ENCODE measurements at regions not wholly inside any gene's neighbourhood (a gene's known extent, or its start where the extent isn't known, plus 50 kb on each side); places are given as distances from the start of the nearest gene placed in this dataset.

DNA sequence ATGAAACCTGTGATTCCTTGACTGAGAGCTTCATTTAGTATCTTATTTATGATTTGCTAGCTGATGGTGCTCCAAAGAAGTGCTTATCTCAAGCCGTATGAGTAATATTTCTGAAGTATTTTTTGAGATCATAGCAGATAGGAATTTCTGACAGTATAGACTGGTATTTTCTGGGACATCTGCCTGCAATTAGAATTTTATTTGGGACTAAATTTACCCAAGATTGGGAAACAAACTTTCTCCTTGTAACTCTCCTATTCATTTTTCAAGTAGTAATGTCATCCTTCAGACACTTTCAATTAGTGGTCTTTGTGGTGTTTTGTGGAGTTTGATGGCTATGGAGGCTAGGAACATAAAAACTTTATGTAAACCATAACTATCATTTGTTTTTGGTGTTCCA, 597.2 kb upstream of the ZP4 start:
- Histone ChIP-seq H3K9me3 (ENCODE audit: insufficient read depth, low read length) (no peaks in the 10 kb centered on the region), H4K20me1 (ENCODE audit: low read depth, low read length) (no peaks in the 10 kb centered on the region), H3K4me3 (ENCODE audit: insufficient read depth, low read length, poor library complexity, severe bottlenecking) (no peak overlapping the region), H3K27ac (ENCODE audit: low read depth, low read length) (no peak overlapping the region), H2AFZ (ENCODE audit: low read depth, low read length, severe bottlenecking) (no peak overlapping the region), H3K36me3 (ENCODE audit: low read length) (no peaks in the 10 kb centered on the region), H3K9ac (ENCODE audit: low read length) (no peak overlapping the region), H3K27me3 (ENCODE audit: low read length) (no peaks in the 10 kb centered on the region), H3F3A (ENCODE audit: insufficient read depth) (no peaks in the 10 kb centered on the region), H3K4me2 (ENCODE audit: low read depth, low read length, poor library complexity, severe bottlenecking) (no peak overlapping the region), H3K79me2 (ENCODE audit: insufficient read depth, low read length) (no peaks in the 10 kb centered on the region), H3K9me2 (replicated peaks; ENCODE audit: insufficient read depth, low read length) (no peaks in the 10 kb centered on the region)
- TF ChIP-seq, protein P1, sequence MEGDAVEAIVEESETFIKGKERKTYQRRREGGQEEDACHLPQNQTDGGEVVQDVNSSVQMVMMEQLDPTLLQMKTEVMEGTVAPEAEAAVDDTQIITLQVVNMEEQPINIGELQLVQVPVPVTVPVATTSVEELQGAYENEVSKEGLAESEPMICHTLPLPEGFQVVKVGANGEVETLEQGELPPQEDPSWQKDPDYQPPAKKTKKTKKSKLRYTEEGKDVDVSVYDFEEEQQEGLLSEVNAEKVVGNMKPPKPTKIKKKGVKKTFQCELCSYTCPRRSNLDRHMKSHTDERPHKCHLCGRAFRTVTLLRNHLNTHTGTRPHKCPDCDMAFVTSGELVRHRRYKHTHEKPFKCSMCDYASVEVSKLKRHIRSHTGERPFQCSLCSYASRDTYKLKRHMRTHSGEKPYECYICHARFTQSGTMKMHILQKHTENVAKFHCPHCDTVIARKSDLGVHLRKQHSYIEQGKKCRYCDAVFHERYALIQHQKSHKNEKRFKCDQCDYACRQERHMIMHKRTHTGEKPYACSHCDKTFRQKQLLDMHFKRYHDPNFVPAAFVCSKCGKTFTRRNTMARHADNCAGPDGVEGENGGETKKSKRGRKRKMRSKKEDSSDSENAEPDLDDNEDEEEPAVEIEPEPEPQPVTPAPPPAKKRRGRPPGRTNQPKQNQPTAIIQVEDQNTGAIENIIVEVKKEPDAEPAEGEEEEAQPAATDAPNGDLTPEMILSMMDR (IDR thresholded peaks at IDR 0.05; ENCODE audit: insufficient read depth, low read length, poor library complexity, severe bottlenecking), result no peak
- TF ChIP-seq EZH2phosphoT487 (conservative IDR thresholded peaks at IDR 0.05; ENCODE audit: low read length), result no peak

DNA sequence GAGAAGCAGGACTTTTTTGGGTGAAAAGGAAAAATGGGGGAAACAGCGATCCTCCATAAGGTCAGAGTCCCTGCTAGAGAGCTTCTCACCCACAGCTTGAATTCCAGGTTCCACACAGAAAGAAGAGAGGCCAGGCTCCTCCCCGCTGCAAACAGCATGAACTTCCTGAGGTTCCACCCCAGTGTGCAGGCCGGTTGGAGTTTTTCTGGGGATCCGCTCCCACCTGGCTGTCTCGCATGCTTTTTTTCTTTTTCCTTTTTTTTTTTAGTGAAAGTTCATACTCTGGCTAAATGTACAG, 595.1 kb upstream of the ZP4 start:
- Histone ChIP-seq H3K4me2 (ENCODE audit: low read depth, low read length, poor library complexity, severe bottlenecking) (no peak overlapping the region), H3K4me3 (ENCODE audit: insufficient read depth, low read length, poor library complexity, severe bottlenecking) (no peak overlapping the region), H4K20me1 (ENCODE audit: low read depth, low read length) (no peaks in the 10 kb centered on the region), H3F3A (ENCODE audit: insufficient read depth) (no peaks in the 10 kb centered on the region), H3K9me3 (ENCODE audit: insufficient read depth, low read length) (no peaks in the 10 kb centered on the region), H3K9ac (ENCODE audit: low read length) (no peak overlapping the region), H3K9me2 (replicated peaks; ENCODE audit: insufficient read depth, low read length) (no peaks in the 10 kb centered on the region), H3K27ac (ENCODE audit: low read depth, low read length) (no peak overlapping the region), H3K36me3 (ENCODE audit: low read length) (no peaks in the 10 kb centered on the region), H3K27me3 (ENCODE audit: low read length) (no peaks in the 10 kb centered on the region), H2AFZ (ENCODE audit: low read depth, low read length, severe bottlenecking) (no peak overlapping the region), H3K79me2 (ENCODE audit: insufficient read depth, low read length) (no peaks in the 10 kb centered on the region)
- no peak for TF ChIP-seq EZH2phosphoT487 (conservative IDR thresholded peaks at IDR 0.05; ENCODE audit: low read length)
- TF ChIP-seq, protein P1 (IDR thresholded peaks at IDR 0.05; ENCODE audit: insufficient read depth, low read length, poor library complexity, severe bottlenecking), result no peak

DNA sequence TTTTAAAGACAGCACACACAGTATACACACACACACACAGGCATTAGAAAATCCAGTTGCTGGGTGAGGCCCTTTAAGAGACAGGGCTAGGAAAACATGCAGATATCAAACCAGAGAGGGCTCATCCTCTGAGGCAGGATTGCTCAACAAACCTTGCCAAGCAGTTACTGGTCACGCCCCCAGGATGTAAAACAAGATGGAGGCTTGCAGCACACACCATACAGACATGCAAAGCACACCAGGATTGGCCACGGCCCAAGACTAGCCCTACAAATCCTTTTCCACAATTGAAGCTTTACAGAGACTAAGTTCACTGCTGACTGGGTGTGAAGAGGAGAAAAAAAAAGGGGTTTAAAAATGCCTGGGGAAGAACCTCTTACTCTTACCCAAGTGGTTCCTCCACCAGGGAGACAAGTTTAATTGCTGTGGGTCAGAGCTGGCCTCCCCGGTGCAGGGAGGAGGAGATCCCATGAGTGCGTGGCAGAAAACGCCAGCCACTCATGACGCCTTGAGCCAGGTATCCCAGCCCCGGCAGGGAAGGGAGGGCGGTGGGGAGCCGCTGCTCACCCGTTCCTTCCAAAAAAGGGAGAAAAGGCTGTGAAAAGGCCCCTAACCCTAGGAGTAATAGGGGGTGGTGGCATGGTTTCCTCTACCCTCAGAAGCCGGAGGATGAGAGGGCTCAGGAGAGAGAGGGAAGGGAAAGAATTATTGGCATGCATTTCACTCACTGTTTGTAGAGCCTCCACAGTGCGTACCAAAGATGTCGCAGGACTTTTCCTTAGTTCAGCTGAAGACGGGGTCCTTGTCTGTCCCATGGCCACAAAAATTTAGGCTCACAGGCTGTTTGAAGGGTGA, 594.6 kb upstream of the ZP4 start:
- Histone ChIP-seq H3K4me3 (ENCODE audit: insufficient read depth, low read length, poor library complexity, severe bottlenecking) (no peak overlapping the region), H3K9me3 (ENCODE audit: insufficient read depth, low read length) (no peaks in the 10 kb centered on the region), H2AFZ (ENCODE audit: low read depth, low read length, severe bottlenecking) (no peak overlapping the region), H3K9me2 (replicated peaks; ENCODE audit: insufficient read depth, low read length) (no peaks in the 10 kb centered on the region), H3K9ac (ENCODE audit: low read length) (no peak overlapping the region), H3K4me2 (ENCODE audit: low read depth, low read length, poor library complexity, severe bottlenecking) (no peak overlapping the region), H3K27ac (ENCODE audit: low read depth, low read length) (no peak overlapping the region), H3K27me3 (ENCODE audit: low read length) (no peaks in the 10 kb centered on the region), H3K79me2 (ENCODE audit: insufficient read depth, low read length) (no peaks in the 10 kb centered on the region), H3K36me3 (ENCODE audit: low read length) (no peaks in the 10 kb centered on the region), H4K20me1 (ENCODE audit: low read depth, low read length) (no peaks in the 10 kb centered on the region), H3F3A (ENCODE audit: insufficient read depth) (no peaks in the 10 kb centered on the region)
- TF ChIP-seq EZH2phosphoT487 (conservative IDR thresholded peaks at IDR 0.05; ENCODE audit: low read length), result no peak
- TF ChIP-seq, protein P1 (IDR thresholded peaks at IDR 0.05; ENCODE audit: insufficient read depth, low read length, poor library complexity, severe bottlenecking), result no peak
